CD4-positive, alpha-beta T cell treated with Interleukin-6 at 100 ng/mL for 8 hours (primary cell): ENCODE measurements at regions not wholly inside any gene's neighbourhood (a gene's known extent, or its start where the extent isn't known, plus 50 kb on each side); places are given as distances from the start of the nearest gene placed in this dataset.
"Not testable (repeated sequence)": the region's sequence is repeated elsewhere in the genome, so short reads cannot be mapped to it uniquely, and the experiment has no call there.

Experiments used
- DNase-seq: peaks from one replicate; pipeline ENCODE4 v3.0.0-alpha.2; 2020; ENCODE audit warnings: mixed read lengths, low spot score

DNA sequence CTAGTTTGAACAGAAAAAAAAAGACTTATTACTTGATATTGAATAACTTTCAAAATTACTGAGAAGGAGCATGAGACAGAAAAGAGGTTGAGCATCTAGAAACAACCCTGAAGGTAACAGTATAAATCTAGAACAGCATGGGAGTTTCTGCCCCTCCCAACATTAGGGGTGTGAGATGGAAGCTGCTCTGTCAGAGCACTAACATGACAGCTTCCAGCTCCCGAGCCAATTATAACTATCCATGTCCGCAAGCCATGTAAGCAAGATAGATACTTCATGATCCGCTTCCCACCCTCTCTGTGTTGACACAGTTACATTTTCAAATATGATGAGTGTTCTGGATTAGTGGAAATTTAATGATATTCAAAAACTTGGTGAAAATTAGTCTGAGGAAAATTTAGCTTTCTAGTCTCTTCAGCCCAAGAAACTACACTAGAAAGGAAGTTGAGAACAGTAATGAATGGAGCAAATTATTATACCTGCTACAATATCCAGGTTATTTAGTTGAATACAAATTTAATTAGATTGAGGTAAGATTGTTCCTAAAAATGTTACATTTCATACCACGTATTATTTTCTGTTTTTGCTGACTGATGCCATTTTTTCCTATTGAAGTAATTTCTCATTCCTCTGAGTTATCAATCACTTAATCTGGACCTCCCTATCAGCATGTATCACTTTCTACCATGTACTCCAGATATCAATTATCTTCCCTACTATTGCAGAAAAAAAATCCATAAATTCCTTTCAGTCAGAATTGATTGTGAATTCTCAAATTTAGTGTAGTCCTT lies 129.3 kb upstream of the SLIT2 start:
- DNase-seq = no peak

DNA sequence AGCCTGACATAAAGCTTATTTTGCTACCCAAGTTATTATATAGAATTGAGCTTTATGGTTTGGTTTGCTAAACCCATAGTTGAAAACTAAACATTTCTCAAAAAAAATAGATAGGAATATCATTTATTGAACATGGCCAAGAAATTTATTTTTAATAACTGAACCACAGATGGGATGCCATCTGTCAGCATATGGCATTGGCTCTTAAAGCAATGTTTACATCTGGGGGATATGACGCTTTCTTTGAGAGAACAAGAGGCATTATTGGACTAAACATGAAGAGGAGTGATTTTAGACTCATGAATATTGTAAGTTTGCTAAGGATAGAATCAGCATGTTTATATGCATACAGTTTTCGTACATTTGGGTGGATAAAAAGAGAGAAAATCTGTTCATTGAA lies 132.6 kb upstream of the SLIT2 start:
- no peak for DNase-seq

DNA sequence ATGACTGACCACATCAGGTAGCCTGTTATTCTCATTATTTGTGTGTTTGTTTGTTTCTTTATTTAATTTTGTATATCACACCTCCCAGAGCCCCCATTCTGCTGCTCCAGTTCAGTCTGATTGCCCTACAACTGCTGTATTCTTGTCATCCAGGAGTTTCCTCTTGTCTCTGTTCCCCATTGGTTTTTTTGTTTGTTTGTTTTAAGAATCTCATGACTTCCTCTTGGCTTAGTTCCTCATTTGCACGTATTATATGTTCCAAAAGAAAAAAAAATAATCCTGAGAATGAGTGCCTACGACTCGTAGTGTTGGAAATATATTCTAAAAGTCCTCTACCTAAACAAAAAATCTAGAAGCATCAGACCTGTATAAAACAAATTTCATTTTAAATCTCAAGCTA lies 142.3 kb upstream of the SLIT2 start:
- no peak for DNase-seq

DNA sequence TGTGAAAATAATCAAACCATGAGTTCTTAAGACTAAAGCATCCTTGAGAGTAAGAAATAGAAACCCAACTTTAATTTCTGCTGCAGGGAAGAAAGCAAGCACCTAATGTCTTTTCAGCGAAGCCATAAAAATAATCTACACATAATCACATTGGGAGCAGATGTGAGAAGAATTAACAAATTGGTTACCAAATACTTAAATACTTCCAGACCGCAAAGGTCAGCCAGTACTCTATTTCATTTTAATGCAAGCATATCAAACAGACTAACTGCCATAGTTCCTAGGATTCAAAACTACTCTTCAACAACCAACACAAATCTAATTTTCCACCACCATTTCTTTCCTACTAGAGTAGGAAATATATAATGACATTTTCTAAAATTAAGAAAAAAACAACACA lies 144.8 kb upstream of the SLIT2 start:
- DNase-seq = no peak

DNA sequence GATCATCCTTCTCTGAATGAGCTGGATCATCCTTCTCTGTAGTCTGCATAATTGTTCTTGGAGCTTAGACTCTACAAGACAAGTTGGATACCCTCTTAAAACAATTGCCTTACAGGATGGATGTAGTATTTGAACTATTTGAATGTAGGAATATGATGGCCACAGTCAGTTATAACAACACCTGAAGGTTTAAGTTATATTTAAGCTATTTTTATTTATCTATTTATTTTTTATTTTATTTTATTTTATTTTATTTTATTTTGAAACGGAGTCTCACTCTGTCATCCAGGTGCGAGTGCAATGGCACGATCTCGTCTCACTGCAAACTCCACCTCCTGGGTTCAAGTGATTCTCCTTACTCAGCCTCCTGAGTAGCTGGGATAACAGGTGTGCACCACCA lies 149.9 kb upstream of the SLIT2 start:
- DNase-seq = no peak

GRCh38 chr4:20096911-20097310 lies 154.8 kb upstream of the SLIT2 start:
- no peak for DNase-seq

- DNase-seq = no peak
Observed at GRCh38 chr4:20095805-20096541, 155.7 kb upstream of the SLIT2 start.

GRCh38 chr4:20091781-20092180 lies 159.9 kb upstream of the SLIT2 start:
- no peak for DNase-seq

DNA sequence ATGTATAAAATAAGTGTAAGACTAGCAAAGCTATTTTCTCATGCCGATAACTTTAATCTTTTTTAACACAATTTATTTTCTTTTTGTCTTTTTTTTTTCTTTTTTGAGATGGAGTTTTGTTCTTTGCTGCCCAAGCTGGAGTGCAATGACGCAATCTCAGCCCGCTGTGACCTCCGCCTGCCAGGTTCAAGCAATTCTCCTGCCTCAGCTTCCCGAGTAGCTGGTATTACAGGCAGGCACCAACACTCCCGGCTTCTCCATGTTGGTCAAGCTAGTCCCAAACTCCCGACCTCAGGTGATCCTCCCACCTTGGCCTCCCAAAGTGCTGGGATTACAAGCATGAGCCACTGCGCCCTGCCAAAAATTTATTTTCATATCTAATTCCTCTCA lies 164.2 kb upstream of the SLIT2 start:
- no peak for DNase-seq

DNA sequence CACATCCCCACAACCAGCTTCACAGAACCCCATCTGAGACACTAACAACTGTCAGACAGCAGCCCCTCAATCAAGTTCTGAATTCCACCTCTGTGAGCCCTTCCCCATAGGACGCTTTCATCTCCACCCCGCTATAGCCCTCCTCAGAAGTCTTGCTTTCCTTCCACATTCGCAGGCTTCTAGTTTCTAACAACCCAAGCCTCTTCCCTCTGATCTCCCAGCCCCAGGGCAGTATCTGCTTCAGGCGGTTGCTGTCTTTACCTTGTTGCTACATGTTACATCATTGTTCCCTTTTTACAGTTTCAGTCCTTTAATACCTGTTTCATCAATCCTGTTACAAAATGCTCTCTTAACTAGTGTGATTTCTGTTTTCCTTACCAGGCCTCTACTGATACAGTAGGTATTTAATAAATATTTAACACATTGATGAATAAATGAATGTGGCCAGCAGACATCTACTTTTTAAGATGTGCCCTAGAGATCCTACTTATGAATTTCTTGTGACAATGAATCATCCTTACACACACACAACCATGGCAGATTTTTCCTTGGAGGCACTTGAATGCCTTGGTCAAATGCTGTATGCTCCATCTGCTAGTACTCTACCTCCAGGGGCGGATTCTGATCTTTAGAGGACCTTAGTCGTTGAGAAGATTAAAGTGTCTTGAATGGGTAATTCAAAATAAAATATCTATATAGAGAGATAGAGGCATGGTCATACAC lies 164.7 kb upstream of the SLIT2 start:
- no peak for DNase-seq

DNA sequence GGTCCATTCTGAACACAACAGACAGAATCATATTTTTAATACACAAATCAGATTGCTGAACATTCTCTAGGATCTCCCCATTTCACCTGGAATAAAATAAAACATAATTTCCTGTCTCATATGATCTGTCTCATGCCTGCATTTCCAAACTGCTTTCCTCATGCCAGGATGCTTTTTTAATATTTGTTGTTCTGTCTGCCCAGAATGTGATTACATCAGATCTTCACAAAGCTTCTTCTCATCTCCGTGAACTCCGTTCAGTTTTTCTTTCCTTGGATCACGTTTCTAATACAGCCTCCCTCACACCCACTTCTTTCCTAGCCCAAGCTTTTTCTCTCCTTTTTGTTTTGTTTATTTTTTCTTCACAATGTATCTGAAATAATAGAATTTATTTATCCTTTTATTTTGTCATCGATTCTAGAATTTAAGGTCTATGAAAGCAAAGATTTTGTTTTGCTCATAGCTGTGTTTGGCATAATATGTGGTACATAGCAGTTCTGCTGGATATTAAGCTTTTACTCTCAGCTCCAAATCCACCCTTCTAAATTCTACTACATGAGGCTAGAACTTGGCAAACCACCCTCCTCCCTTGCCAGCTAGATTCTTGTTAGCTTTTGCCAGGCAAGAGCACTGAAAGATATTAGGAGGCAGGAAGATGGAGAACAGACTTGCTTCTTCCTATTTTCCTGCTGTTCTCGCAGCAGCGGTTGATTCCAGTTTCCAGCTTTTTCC lies 165.5 kb upstream of the SLIT2 start:
- no peak for DNase-seq

GRCh38 chr4:20085653-20086052 lies 166.1 kb upstream of the SLIT2 start:
- no peak for DNase-seq

DNA sequence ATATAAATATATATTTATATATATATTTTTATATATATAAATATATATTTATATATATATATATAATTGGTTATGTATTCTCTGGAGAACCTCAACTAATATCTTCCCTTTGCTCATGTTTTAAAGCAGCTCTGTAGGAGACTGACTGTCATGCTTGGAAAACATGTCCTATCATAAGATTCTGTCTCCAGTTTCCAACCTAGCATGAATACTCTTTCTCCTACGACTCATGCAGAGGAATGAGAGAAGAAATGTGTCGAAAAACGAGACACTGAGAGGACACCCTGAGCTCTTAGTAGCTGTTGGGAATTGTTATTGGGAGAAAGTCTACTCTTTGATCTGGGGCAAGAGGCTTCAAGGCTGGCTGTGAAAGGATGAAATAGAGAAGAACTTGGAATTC lies 166.5 kb upstream of the SLIT2 start:
- no peak for DNase-seq

GRCh38 chr4:20084488-20084887 lies 167.2 kb upstream of the SLIT2 start:
- DNase-seq = no peak

- no peak for DNase-seq
Observed at GRCh38 chr4:20078644-20079043, 173.1 kb upstream of the SLIT2 start.

DNA sequence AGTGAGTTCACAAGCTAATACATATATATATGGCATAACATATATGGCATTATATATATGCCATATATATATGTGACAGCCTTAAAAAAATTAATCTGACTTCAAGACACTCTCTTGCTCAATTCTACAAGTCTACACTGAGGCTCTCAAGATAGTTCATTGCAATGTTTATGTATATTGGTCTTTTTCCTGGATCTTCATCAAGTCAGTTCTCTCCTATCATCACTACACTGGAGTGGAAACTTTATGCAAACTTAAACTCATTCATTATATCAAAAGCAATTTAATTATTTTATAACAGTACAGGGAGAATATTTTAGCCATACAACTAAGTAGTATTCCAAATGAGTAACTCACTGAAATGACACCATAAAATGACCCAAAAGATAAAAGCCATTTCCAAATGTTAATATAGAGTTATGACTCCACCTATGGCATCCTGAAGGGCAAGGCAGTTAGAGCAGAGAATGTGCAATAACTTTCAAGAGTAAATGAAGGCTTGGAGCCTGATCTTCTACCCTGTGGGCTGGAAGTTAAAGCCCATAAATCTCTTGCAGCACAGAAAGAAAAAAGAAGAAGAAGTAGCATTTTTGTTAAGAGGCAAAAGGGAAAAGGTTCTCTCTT lies 176.3 kb upstream of the SLIT2 start:
- no peak for DNase-seq

- DNase-seq = no peak
Observed at GRCh38 chr4:20074450-20074849, 177.3 kb upstream of the SLIT2 start.

GRCh38 chr4:20065952-20066351 lies 185.8 kb upstream of the SLIT2 start:
- DNase-seq = no peak

DNA sequence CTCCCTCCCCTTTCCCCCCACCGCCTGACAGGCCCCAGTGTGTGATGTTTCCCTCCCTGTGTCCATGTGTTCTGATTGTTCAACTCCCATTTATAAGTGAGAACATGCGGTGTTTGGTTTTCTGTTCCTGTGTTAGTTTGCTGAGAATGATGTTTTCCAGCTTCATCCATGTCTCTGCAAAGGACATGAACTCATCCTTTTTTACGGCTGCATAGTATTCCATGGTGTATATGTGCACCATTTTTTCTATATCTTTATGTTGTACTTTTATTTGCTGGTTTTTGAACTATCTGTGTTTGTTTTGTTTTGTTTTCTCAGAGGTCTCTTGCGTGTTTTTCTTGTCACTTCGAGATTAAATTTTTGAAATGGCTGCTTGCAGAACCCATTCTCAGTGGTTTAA lies 188.8 kb upstream of the SLIT2 start:
- not testable (repeated sequence) for DNase-seq

- DNase-seq = no peak
Observed at GRCh38 chr4:20062054-20062453, 189.7 kb upstream of the SLIT2 start.

- no peak for DNase-seq
Observed at GRCh38 chr4:20050768-20051167, 200.9 kb upstream of the SLIT2 start.

DNA sequence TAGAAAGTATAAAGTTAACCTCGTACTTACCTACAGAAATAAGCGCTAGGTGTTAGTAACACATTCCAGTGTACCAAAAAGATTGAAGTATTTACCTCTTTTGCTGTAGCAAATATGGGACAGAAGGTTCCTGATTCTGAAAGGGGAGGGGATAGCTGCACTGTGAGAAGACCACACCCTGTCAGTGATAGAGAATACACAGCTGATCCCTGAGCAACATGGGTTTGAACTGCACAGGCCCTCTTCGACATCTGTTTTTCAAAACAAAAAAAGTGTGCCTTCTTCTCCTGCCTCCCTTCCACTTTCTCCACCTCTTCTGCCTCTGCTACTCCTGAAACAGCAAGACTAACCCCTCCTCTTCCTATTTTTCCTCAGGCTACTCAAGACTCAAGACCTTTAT lies 201.8 kb upstream of the SLIT2 start:
- DNase-seq = no peak
